HG03139 (cell line): ENCODE measurements at regions not wholly inside any gene's neighbourhood (a gene's known extent, or its start where the extent isn't known, plus 50 kb on each side); places are given as distances from the start of the nearest gene placed in this dataset.
A peak's percentile ranks its signal among the peaks of the same experiment; 100 is the strongest.

Source experiments
- ATAC-seq: cut with Tn5 transposase; IDR thresholded peaks from one replicate; pipeline ENCODE4 v1.9.1; 2021; ENCODE audit not compliant: unreplicated experiment

DNA sequence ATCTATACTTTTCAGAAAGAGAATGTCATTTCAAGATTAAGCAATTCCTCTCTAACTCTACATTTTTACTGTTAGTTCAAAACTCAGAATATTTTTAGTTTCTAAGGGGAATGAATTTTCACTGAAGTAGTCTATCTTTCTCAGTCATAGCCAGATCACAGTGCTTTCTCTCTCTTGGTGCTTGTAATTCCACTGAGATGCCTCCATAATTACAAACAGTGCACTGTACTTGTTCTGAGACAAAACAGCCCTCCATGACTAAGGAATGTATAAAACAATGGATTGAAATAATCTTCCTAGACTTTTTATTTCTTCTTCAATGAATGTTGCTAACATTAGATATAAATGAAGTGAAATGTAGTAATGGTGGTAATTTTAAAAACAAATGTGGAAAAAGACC is 603.2 kb upstream of the FAM241A start:
- ATAC-seq = no peak

DNA sequence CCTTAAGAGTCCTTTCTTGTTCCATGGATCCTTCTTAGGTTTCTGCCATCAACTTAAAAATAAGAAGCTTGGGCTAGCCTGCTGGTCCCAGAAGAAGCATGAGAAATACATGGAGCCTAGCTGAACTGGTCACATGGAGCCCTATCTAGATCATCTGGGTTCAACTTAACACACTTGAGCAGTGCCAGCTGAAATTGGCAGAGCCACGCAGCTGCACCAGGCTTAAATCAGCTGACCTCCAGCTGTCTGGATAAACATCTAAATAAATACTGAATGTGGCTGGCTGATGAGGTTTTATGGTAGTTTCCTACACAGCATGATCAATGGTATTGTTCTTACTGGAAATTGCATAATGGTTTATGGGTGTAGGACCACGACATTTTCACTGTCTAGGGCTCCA is 598.4 kb upstream of the FAM241A start:
- no peak for ATAC-seq

DNA sequence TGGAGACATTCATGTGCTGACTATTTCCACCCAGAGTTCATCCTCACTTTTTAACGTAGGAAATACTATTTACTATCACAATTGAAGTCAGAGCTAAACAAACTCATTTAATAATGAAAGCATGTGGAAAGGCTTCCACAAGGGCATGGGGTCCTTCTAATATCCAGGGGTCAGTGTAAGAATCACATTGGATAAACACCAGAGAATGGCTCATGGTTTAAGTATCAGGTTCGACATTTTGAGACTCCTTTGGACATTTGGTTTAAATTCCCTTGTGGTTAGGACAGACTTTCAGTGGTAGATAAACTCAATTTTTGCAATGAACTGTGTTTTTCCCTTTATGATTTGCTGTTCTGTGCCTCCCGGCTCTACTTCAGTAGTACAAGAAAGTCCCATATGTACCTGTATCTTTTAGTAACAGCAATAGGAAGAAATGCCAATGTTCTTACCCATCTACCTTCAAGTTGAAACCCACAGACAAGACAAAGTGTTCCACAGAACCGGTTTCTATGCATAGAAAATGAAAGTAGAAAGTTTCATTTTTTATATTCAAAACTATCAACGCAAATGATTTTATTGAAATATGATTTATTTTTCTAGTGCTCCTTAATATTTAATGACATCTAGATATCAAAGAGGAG is 589.0 kb upstream of the FAM241A start:
- ATAC-seq = no peak

DNA sequence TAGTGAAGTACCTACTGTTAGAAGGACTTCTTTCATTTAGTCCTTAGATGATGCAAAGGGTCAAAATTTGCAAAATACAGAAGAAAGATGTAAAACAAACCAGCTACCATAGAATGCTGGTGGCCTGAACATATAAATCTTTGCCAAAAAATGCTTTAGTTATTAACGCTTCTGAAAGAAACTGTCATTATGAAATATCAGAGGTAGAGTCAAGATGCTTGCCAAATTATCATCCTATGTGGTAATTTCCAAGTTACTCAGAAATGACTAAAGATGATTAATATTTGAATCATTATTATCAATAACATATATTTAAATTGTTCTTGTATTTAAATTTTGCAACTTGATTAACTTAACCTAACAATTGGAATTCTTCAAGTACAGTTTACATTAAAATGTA is 588.4 kb upstream of the FAM241A start:
- ATAC-seq = no peak

DNA sequence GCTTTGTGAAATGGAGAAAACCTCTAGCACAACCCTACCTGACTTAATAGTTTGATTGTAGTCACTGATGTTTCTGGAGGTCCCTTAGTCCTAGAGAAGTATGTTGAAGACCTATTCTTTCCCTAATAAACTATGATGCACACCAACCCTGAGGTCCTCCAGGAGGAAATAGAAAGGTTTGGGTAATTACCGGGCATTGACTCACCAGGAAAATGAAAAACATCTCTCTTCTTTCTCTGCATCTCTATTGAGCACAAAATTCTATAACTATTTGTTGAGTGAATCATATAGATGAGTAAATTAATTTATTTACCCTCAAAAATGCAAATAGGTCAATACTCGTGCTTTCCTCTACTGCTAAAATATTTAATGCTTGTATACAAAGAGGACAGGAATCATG is 582.4 kb upstream of the FAM241A start:
- no peak for ATAC-seq

DNA sequence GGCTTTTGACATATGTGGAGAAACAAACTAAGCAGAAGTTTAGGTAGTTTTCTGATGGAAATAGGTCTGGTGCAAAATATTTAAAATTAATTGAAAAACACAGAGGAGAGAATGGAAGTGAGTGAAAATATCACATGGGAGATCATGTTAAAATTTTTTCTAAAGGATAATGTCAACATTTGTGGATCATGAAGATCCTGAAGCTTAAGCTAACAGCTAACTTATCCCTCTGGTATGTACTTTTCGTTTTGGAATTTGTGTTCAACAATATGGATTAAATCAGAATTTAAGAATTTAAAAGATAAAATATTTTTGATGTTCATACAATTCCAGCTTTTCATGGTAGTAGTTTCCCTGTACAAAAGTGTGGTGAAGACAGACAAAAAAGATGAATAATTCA is 572.8 kb upstream of the FAM241A start:
- ATAC-seq = no peak

DNA sequence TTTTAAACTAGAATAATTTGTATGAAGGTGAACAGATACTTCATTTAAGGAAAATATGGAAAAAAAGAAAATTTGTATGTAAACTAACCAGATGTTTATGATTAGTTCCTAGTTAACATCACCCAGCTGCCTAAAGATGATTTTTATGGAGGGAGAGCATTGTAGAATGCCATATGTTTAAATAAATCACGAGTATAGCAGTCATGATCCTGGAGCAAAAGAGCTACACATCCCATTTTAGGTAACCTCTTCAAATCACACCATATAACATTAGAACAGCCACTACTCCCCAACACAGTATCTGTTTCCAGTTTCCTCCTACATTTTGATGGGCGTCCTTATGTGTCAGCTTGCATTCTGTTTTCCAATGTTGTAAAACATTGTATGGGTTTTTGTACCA is 571.9 kb upstream of the FAM241A start:
- ATAC-seq = no peak

DNA sequence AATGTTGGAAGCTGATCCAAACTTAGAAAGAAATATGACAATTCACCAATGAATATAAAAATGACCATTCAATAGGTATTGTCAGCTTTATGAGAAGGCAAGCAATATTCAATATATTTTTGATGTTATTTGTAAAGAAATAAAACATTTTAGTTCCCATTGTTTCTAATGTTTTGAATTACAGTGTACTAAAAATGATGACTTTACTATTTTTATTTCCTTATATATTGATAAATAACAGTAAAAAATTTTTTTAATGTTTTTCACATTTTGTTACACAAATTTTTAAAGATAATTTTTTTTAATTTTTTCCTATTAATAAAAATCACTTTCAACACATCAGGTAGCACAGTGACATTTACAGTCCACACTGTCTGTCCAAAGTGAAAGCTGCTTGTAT is 565.5 kb upstream of the FAM241A start:
- no peak for ATAC-seq

DNA sequence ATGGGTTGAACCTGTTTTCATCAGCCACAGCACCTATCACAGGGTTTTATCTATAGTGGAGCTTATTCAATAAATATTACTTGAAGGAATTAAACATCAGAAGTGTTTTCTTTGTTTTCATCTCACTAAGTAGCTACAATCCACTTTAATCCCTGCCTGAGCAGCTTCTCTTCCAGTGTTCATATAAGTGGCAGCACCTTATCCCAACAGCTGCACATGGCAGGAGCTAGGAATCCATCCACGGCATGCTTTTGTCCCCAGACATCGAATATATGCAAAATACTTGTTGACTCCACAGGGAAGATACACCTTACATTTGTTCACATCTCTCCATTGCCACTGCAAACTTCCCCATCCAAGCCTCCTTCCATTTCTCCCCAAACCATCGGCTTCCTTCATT is 549.8 kb upstream of the FAM241A start:
- no peak for ATAC-seq

DNA sequence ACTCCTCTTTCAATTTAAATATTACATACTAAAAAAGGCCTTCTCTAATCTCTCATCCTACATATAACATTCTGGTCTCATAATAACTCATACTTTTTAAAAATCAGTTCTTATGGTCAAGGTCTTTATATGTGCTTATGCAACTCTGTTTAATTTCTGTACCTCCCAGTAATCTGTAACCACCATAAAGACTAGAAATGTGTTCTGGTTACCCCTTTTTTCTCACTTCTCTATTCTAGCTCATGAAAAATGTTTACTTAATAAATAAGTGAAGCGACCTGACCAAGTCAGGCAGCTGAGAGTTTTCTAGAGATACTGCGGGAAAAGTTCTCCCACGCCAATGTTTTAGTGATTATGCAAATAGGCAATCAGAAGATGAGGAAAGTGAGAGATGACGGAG is 548.8 kb upstream of the FAM241A start:
- ATAC-seq = no peak

DNA sequence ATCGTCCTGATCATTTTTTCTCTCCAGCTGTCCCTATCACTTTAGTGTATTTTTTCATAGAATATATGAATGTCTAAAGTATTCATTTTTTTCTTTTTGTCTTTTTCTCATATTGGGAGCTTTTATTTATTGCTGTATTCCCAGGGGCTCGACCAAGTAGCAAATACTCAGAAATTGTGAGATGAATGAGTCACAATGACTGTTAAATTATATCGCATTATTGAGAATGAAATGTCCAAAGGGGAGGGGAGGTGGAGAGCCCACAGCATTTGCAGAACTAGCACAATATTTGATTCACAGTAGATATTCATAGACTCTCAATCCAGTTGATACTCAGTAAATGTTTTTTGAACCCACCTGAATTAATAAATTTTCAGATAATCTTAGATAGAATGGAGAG is 543.6 kb upstream of the FAM241A start:
- ATAC-seq = no peak

DNA sequence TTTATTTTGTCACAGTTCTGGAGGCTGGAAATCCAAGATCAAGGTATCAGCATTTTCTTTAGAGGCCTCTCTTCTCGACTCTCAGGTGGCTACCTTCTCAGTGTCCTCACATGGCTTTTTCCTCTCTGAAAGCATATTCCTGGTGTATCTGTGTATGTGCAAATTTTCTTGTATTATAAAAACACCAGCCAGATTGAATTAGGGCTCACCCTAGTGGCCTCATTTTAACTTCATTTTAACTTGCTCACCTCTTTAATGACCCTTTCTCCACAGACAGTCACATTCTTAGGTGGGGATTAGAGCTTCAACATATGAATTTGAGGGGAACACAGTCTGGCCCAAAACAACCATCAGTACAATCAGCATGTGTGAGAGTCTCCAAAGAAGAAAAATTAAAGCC is 542.4 kb upstream of the FAM241A start:
- ATAC-seq = no peak

DNA sequence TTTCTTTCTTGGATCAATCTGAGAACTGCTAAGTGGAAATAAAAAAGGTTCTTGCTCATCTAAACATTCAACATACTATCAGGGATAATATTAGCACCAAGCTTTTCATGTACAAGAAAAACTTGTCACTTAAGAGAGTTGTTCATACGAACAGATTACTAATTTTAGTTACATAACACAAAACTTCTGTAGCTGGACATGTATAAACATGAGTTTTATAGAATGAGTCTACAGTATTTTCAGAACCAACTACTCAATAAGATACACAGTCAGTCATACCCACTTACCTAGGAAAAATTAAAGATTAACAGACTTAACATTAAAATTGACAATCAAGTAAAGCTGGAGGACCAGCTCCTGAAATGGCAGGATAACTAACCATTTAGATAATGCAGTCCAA is 540.1 kb upstream of the FAM241A start:
- no peak for ATAC-seq

DNA sequence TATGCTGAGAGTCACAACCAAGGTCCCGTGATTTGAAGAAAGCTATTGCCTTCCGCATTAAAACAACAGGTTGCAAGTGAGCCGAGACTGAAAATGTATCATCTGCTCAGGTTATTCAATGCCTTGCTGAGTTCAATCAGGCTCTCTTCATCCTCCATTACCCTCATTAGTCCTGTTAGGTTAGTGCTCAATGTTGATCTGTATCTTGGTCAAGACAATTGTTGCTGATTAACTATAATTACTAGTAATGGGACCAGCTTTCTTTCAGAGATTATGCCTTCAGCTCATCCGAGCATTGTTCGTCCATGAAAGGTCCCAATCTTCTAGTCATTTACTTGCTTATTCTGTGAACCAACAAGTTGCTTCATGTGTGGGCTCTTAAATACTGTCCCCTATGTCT is 534.6 kb upstream of the FAM241A start:
- no peak for ATAC-seq

DNA sequence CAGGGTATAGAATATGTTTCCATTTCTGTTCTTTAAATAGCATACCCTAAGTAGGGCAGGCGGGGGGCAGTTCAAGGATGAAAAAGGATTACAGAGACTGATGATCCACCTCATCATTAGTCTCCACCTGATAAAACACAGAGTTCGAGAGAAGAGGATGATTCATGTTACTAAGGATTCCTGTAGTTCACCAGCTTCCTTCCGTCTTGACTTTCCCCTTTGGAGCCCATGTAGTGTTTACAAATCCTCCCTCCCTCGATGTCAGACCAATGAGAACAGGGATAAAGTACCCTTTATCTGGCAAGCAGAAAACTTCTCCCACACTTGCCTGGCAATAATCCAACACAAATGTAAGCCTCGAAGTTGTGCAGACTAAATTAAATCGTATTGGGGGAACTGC is 526.3 kb upstream of the FAM241A start:
- no peak for ATAC-seq

DNA sequence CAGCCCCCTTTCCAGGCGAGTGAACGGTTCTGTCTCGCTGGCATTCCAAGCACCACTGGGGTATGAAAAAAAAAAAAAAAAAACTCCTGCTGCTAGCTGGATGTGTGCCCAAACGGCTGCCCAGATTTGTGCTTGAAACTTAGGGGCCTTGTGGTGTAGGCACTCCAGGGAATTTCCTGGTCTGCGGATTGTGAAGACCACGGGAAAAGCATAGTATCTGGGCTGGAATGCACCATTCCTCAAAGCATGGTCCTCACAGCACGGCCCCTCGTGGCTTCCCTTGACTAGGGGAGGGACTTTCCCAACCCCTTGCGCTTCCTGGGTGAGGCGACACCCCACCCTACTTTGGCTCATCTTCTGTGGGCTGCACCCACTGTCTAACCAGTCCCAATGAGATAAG is 516.8 kb upstream of the FAM241A start:
- ATAC-seq = no peak

DNA sequence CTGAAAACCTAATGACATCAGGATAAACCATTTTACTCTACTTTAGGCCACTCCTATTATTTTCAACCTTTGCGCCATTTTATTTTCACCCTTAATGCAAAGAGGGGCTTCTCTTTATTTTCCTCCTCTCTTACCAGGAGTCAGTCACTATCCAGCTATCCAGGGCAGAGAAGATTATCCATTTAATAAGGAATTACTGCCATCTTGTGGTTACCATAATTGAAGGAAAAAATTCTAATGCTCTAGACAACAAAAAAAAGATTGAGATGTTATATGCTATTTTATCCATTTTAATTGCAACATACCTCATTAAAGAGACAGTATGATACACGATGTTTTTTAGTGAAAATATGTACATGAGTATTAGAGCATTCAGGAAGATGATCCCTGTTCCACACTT is 514.5 kb upstream of the FAM241A start:
- ATAC-seq = no peak

DNA sequence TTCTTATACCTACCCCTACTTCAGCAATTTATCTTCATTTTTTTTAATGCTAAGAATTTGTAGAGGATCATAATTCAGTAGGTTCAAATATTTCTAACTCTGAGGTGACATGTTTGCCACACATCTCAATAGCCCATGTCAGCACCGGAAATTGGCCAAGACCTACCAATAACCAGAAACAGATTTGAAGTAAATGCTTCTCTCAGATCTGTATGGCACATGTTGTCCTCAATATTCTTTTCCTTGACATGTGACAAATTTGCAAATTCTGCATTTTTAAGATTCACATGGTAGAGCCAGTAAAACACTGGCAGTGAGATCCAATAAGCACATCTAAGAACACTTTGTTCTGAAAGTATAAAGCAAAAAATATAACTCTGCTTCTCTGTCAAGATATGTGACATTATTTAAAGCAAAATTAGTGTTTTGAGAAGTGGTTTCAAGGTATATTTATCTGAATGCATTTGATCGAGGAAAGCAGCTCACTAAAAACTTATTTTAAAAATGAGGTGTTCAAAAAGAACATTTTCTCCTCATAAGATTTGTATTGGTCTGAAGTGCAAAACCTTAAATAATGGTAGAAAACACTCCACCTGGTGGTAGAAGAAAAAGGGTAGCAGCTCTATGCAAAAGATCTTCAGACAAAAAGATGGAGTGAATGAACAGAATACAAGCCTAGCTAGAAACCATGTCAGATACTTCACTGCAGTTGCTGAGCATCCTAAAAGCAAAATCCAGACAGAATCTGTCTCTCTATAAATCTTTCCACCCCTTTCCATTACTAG is 513.8 kb upstream of the FAM241A start:
- ATAC-seq = peak; percentile 55

DNA sequence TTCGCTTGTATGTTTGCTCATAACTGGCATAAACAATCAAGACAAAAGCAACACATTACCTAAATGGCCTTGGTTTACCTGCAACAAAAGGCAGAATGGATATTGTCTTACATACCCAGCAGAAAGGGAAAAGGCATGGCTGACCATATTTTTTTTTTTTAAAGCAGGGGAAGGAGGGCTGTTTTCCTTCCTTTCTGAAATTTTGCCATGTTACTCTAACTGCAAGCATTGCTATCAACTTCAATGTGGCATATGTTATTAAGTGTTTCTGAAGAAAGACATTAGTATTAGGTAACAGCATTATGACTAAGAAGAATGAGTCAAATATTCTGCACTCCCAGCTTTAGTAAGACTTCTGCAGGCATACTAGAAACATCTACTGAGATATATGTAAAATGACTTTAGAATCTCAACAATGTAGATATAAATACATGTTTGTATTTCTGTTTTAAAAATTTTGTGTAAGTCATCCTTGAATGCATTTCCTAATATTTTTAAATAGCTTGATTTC is 512.6 kb upstream of the FAM241A start:
- no peak for ATAC-seq

DNA sequence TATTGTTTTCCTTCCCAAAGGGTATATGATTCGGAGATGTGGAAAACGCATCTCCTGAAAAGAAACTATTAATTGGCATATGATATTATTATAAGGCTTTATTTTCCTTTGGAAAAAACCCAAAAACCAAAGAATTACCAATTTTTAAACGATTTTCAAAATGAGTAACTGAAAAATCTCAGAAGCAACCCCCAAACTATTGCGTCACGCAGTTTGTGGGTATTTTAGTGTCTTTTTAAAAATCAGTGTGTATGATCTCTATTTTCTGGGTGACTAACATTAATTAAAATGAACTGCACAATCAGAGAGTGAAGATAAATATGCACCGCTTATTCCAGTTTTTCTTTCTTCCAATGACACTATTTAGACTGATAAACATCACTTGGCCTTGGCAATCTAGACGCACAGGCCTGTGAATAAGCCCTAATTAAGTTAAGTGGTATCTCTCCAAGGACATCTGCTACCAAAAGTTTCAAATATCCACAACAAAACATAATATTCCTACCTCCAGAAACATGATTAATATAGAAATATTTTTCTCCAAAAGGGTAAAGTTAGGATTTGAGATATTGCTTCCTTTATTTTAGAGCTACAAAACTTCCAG is 511.5 kb upstream of the FAM241A start:
- ATAC-seq = no peak

DNA sequence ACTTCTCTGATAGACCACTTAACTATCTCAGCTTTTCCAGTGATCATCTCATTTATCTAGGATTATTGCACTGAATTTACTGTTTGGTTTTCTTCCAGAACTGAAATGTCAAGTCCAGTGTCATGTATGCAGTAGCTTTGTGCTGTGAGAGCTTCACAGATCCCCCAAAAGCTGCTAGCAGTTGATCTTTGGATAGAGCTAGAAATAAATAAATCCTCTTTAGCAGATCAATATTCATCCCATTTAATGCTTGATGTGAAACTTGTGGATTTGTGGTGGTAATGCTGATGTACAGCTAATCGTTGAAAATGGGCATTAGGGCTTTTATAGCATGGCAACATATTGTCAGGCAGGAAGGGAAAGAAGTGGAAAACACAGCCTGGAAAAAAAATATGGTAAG is 509.6 kb upstream of the FAM241A start:
- ATAC-seq = no peak

DNA sequence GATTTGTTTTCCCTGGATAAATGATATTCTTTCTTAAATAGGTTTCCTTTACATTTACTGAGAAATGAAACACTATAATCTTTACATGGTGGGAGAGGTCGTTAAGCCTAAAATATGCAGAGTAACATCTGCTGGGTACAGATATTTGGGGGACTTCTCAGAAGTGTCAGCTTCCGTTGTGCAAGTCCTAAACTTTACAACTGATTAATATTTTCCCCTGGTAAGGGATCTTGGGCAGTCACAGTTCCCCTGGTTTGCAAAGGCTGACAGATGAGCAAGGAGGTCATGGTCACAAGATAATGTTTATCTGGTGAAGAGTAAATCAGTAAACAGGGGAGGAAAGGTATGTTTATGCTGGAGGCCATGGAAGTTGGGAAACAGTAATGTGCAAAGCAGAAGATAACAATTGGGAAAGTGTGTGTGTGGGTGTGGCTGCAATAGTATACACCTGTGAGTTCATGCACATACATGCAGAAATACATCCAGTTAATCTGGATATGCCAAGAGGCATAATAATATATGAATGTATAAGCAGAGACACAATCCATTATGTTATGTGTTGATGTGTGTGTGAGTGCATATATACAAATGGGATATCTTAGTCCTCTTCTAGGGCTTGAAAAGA is 508.2 kb upstream of the FAM241A start:
- no peak for ATAC-seq
